Activated CD8-positive, alpha-beta memory T cell treated with anti-CD3 and anti-CD28 coated beads for 4 hours (primary cell): ENCODE measurements at regions not wholly inside any gene's neighbourhood (a gene's known extent, or its start where the extent isn't known, plus 50 kb on each side); places are given as distances from the start of the nearest gene placed in this dataset.
"Not testable (repeated sequence)": the region's sequence is repeated elsewhere in the genome, so short reads cannot be mapped to it uniquely, and the experiment has no call there.

Experiments
- DNase-seq, 2 donors: peaks; one replicate each; pipeline ENCODE4 v3.0.0-alpha.2; 2020; ENCODE audit warnings: low read depth in 2 of 2

- DNase-seq = no peak
Measured at GRCh38 chr3:14252321-14253021, 73.9 kb downstream of the LSM3 start.

- DNase-seq = no peak
Measured at GRCh38 chr3:14253022-14253706, 74.5 kb downstream of the LSM3 start.

- no peak for DNase-seq
Measured at GRCh38 chr3:14253707-14254382, 75.2 kb downstream of the LSM3 start.

GRCh38 chr3:14254812-14255702, 76.4 kb downstream of the LSM3 start:
- DNase-seq = no peak

- no peak for DNase-seq
Measured at GRCh38 chr3:14256046-14256445, 77.4 kb downstream of the LSM3 start.

GRCh38 chr3:14256561-14257342, 78.1 kb downstream of the LSM3 start:
- no peak for DNase-seq

- DNase-seq = no peak
Measured at GRCh38 chr3:14258906-14259904, 80.6 kb downstream of the LSM3 start.

- no peak for DNase-seq
Measured at GRCh38 chr3:14260463-14260862, 81.8 kb downstream of the LSM3 start.

- peak; percentile 48 to 52 for DNase-seq
Measured at GRCh38 chr3:14261229-14261628, 82.6 kb downstream of the LSM3 start.

GRCh38 chr3:14262212-14262611, 83.6 kb downstream of the LSM3 start:
- DNase-seq = no peak

GRCh38 chr3:14262867-14263266, 84.2 kb downstream of the LSM3 start:
- no peak for DNase-seq

- no peak for DNase-seq
Measured at GRCh38 chr3:14263317-14264005, 84.8 kb downstream of the LSM3 start.

GRCh38 chr3:14265246-14265962, 86.8 kb downstream of the LSM3 start:
- DNase-seq = no peak

- no peak for DNase-seq
Measured at GRCh38 chr3:14266361-14266760, 87.7 kb downstream of the LSM3 start.

- DNase-seq = no peak
Measured at GRCh38 chr3:14267976-14268375, 89.4 kb downstream of the LSM3 start.

- DNase-seq = no peak
Measured at GRCh38 chr3:14268897-14269296, 90.3 kb downstream of the LSM3 start.

GRCh38 chr3:14272041-14272958, 93.7 kb downstream of the LSM3 start:
- not testable (repeated sequence) for DNase-seq
